ENCODE measurements at regions not wholly inside any gene's neighbourhood (a gene's known extent, or its start where the extent isn't known, plus 50 kb on each side); places are given as distances from the start of the nearest gene placed in this dataset.
"Not testable (repeated sequence)": the region's sequence is repeated elsewhere in the genome, so short reads cannot be mapped to it uniquely, and the experiment has no call there.

DNA sequence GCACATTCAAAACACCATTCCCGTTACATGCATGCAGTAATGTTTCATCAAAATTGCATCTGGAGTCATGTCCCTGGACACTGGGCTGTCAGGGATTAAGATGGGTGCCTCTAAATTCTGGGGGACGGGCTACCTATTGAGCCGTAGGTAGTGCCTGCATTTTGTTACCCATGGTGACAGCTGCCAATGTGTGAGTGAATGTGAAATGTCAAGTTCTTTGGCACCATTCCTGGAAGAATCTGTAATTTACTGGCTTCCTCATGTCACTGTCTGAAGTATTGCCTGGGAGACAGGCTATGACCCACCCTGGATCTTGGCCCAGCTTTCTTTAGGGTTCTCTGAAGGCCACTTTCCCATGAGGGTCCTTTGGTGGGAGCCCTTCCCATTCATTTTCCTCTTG is 266.1 kb downstream of the TSHZ3 start:
- no peak for DNase-seq

DNA sequence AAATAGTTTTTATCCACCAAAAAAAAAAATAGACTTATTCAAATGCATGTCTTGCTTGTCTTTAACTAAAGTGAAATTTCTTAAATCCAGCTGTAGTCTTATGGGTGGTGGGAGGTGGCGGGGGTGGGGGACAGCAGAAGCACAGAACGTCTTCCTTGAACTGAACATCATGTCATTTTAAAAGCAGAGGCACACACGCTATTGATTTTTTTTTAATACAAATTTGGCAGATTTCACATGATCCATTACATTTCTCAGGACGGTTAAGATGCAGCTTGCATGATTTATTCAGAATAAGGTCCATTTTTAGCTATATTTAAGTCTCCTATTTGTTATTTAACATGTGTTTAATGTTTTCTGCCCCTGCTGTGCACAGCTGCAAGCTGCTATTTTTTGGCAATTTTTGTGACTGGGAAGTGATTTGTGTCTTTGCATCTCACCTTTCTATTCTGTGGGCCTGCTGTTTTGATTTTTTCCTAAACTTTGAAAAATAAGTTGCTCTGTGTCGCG is 274.0 kb downstream of the TSHZ3 start:
- no peak for DNase-seq

- no peak for DNase-seq
These were observed 274.8 kb downstream of the TSHZ3 start for GRCh38 chr19:31074199-31075125.

GRCh38 chr19:31073485-31074198 is 275.6 kb downstream of the TSHZ3 start:
- peak; percentile 72 for DNase-seq

DNA sequence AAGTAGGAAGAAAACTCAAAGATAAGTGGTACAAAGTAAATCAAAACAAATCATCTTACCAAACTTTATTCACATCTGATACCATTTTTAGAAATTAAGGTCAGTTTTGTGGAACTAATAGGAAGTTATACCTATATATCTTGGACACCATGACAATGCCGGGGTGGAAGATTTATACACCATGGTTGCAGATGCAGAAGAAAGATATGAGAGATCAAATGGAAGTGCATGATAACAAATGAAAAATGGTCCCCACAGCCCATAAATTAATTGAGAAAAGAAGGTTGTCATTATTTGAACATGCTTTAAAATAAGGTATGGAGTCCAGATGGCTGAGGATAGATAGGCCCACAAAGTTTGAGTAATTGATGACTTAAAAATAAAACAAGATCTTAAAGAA is 276.8 kb downstream of the TSHZ3 start:
- no peak for DNase-seq

DNA sequence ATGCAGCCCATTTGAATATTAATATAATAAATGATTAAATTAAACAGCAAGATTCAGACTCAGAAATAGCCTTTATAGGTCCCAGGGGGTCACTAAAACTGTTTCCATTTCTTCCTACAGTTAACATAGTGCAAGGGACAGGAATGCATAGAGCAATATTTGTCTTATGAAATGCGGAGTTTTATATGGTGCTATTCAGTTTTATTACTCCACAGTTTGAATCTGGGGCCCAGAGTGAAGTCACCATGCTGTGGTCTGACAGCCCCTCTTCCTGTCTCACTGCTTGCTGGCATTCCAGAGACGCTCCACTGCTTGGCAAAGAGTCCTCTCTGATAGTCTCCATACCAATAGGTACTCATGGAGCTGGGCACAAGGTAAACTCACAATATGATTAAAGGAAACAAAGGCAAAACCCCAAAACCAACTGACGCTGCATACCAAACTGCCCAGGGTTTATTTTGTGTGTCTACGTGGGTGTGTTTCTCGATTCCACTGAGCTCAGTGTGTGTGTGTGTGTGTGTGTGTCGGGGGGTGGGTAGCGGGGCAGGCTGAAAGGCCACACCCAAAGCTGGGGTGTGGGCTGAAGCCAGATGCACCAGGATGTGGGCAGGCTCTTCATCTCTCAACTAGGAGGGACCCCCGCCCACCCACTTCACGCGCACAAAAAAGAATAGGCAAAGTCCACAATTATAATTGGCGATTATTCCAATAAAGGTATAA is 277.9 kb downstream of the TSHZ3 start:
- peak; percentile 36 for DNase-seq

- DNase-seq, result no peak
These were observed 278.8 kb downstream of the TSHZ3 start for GRCh38 chr19:31070146-31071065.

DNA sequence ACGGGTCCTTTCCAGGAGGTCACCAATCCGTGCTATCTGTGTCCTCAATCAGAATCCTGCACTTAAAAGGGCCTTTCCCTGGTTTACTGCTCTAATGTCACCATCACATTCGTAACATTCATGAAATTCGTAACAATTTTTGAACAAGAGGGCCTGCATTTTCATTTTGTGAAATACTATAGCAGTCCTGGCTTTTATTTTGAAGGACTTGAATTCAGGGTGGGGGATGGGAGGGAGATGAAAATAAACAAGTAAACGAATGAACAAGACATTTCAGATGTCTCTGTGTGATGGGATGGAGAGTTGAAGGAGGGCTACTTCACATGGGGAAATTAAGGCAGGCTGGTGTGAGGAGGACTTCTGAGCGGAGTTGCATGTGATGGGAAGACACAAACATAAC is 281.0 kb downstream of the TSHZ3 start:
- DNase-seq, result no peak

DNA sequence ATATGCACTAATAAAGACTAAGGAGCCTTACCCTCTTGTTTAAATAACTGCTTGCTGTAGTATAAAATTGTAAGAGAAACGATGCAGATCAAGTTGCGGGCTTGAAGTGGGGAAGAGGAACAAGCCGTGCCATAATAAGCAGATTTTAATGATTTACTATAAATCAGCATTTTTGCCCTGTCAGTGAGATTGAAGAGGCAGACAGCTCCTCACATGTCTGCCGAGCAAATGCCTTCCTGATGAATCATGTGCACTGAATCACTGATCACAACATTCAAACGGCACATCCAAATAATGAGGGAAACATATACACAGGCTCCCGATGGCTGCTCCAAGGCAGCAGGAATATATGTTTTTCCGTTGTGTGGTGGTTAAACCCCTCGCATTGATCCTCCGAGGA is 282.9 kb downstream of the TSHZ3 start:
- DNase-seq, result peak; percentile 38

GRCh38 chr19:31064491-31064890 is 284.7 kb downstream of the TSHZ3 start:
- DNase-seq, result no peak

DNA sequence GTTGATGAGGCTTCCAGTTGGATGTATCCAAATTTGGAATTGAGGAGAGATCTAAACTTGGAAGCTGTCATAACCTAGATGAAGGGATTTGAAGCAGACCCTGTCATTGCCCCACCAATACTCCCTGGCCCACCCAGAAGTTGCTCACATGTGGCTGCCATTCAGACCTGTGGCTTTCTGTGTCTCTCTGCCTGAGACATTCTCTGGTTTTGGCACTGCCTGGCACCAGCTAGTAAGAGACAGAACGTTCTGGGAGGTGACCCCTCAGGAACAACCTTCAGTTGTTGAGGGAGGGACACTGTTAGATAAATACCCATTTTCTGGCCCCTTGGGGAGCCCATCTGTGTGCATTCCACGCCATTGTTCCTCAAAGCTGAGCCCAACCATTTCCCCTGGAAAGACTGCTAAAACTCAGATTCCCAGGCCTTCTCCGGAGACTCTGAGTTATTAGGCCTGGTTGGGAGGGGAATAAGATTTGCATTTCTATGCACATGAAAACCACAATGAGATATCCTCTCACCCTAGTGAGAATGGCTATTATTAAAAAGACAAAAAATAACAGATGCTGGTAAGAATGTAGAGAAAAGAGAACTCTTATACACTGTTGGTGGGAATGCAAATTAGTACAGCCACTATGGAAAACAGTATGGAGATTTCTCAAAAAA is 290.4 kb downstream of the TSHZ3 start:
- no peak for DNase-seq

DNA sequence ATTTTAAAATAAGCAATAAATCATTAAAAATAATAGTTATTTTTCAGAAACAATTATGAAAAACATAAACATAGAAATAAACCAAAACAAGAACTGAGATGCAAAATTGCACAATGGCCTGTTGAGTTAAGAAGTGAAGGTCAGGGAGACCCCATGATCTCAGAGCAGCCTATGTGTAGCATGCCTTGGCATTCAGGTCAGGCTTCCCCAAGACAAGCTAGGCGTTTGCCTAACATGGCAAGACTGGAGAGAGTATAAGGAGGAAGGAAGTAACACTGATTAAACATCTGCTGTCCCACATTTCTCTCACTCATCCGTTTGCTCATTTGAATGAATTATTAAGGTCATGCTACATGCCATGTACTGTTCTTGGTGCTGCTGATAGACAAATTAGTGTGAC is 291.8 kb downstream of the TSHZ3 start:
- no peak for DNase-seq

- no peak for DNase-seq
These were observed 293.8 kb downstream of the TSHZ3 start for GRCh38 chr19:31055454-31055853.

DNA sequence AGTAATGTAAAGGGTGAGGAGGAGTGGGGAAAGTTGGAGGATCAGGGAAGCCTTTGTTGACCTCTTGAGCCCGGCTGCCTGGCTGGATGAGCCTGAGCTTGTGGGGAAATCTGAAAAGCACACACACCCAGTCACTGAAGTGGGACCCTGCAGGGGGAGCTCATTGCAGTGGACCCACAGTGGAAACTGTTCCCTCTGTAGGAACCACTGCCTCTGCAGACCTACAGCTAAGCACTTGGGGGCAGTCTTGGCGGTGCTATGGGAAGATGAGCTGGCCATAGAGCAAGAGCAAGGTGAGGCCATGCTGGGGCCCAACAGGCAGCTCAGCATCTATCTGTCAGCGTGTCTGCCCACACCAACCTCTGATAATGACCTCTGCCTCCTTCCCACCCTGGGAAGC is 294.8 kb downstream of the TSHZ3 start:
- DNase-seq, result no peak

DNA sequence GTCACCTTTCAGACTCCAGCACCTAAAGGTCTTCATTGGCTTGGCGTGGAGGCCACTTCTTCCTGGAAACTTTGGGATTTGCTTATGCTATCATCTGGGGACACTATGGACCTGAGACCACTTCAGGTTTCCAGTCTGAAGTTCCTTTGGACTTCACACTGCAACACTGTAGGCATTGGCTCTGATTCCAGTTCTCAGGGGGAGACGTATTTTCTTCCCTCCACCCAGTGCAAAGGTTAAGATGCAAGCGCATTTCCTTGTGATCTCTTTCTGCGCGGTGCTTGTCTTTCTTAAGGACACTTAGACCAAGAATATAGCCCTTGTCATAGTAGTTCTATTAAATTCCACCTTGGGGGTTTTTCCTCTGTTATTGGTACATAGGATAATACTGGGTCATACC is 299.8 kb downstream of the TSHZ3 start:
- no peak for DNase-seq

GRCh38 chr19:31046024-31046423 is 303.2 kb downstream of the TSHZ3 start:
- DNase-seq, result no peak

DNA sequence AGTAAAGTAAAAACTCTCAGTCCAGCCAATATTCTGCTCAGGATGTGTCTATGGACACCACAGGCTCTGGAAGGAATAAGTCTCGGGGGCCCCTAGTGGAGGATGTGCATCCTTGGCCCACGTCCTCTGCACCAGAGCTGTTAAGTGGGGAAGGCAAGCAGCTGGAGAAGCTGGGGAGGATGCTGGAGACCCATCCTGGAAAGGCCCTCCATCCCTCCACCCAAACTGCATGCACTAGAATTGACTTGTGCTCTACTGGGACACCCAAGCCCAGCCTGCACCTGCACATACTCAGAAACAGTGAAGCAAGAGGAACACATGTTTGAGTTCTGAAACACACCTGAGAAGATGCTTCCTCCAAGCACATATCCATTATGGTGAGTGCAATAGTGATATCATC is 307.8 kb downstream of the TSHZ3 start:
- DNase-seq, result no peak

DNA sequence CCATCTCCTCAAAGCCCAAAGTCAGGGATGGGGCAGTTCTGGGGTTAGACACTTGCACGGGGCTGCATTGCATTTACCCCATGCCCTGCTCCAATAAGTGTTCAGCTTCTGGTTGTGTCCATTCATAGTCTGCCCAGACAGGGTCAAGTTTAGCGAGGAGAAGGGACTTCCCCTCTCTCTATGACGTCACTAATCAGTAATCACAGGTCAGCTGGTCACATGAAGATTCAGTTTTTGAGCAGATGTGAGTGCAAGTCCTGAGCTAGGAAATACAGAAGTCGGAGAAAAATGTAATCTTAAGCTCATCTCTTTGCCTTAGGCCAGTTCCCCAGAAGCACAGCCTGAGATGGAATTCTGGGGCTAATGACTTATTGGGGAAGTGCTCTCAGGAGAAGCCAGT is 310.1 kb downstream of the TSHZ3 start:
- DNase-seq, result no peak

DNA sequence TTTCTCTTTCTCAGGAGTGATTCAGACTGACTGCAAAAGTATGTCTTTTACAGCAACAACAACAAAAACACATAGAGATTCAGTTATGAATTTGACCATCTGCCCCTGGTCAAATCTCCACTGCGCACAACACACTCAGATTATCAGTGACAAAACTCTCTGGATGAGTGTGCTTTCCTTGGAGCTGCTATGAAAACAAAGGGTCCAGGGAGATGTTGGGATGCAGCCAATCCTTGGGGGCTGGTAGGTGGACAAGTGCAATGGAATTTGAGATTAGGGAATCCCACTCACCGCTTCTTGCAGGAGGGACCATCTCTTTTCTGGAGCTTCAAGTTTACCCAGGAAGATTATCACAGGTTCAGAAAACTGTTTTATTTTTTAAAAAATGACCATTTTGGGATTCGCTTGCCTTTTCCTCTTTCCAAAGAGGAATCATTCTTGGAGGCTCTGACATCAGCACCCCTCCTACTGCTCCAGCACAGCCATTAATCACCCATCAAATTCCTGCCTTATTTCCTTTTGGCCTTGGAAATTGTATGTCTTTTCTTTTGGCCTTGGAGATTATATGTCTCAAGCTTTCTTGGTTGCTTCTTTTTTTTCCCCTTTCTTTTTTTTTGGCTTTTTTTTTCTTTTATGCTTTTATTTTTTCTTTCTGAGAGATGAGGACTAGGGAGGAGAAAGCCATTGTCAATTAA is 311.8 kb downstream of the TSHZ3 start:
- no peak for DNase-seq

DNA sequence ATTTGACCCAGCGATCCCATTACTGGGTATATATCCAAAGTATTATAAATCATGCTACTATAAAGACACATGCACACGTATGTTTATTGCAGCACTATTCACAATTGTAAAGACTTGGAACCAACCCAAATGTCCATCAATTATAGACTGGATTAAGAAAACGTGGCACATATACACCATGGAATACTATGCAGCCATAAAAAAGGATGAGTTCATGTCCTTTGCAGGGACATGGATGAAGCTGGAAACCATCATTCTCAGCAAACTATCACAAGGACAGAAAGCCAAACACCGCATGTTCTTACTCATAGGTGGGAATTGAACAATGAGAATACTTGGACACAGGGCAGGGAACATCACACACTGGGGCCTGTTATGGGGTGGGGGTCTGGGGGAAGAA is 317.8 kb downstream of the TSHZ3 start:
- not testable (repeated sequence) for DNase-seq

DNA sequence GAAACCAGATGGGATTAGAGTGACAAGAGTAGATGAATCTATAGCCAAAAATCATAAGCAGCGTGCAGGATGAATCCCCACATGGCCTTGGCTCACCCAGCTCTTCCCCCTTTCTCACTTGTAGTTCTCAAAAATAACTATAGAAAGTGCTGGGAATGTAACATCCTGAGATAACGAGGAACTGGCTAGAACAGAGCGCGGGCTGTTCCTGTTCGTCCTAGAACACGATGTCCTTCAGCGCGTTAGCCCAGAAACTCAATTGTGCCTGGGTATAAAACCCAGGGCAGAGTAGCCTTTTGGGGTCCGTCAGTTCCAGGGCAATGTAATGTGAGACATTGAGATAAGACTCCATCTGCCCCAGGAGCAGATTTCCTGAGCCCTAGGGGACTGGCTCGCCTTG is 326.2 kb downstream of the TSHZ3 start:
- DNase-seq, result no peak

Data from left hindlimb (tissue), 1 donor.